ENCODE measurements at regions not wholly inside any gene's neighbourhood (a gene's known extent, or its start where the extent isn't known, plus 50 kb on each side); places are given as distances from the start of the nearest gene placed in this dataset.

GRCh38 chr7:7077945-7078344, 104.4 kb upstream of the C1GALT1 start:
- TF ChIP-seq CTCF (IDR thresholded peaks at IDR 0.05) (no peak), POLR2A (IDR thresholded peaks at IDR 0.05) (no peak), POLR2AphosphoS5 (IDR thresholded peaks at IDR 0.05) (no peak), EP300 (IDR thresholded peaks at IDR 0.05) (no peak)

Data from sigmoid colon (tissue), 4 donors.